GM21526 (cell line): ENCODE measurements at regions not wholly inside any gene's neighbourhood (a gene's known extent, or its start where the extent isn't known, plus 50 kb on each side); places are given as distances from the start of the nearest gene placed in this dataset.

Source experiments
- ATAC-seq: cut with Tn5 transposase; IDR thresholded peaks from one replicate; pipeline ENCODE4 v1.9.1; 2021; ENCODE audit warnings: moderate library complexity; ENCODE audit not compliant: unreplicated experiment, low FRiP score

DNA sequence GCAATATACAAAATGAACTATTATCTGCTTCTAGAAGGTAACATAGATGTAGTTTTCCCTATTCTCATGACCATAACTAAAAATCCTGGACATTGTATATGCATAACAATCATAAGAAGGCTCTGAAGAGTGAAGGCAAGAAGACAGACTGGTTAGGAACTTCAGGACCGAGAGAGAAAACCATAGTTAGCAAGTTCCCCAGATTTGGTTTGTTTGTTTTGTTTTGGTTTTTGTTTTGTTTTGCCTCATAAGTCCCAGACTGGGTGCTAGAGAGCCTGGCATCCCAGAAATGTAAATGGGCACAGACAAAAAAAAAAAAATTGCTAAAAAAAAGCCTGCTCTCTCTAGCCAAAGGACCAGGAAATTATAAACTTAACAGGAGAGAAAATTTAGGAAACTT lies 192.2 kb upstream of the FBXO11 start:
- ATAC-seq = no peak

DNA sequence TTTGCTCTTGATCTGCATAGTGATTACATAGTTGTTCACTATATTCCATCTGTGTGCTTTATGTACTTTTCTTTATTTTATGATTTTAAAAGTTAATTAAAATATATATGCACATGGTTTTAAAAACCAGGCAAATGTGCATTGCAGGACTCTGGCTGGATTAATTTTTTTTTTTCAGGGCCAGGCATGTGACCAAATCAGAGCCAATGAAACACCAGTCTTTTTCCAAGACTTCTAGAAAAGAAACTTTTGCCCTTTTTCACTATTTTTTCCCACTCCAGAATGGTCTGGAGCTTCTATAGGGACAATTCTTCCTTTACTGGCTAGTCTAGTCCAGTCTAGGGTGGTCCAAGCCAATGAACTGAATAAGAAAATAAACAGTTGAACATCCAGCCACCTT lies 198.1 kb upstream of the FBXO11 start:
- no peak for ATAC-seq

DNA sequence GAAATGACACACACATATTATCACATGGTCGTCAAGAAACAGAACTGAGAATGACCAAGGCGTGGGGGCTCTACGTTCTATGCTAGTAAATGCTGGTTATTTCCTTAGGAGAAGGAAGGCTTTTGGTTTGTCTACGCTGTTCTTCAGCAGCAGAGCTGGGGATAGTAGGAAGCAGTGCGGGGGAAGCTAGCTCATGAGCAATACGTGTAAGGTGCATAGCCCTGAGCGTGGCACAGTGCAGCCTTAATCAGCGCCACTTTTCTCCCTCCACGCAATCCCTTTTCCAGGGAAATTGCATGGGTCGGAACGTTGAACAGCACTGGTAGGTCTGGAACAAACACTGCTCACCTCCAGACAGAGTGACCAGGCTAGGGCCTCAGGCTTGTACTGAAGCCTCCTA lies 199.6 kb upstream of the FBXO11 start:
- no peak for ATAC-seq

DNA sequence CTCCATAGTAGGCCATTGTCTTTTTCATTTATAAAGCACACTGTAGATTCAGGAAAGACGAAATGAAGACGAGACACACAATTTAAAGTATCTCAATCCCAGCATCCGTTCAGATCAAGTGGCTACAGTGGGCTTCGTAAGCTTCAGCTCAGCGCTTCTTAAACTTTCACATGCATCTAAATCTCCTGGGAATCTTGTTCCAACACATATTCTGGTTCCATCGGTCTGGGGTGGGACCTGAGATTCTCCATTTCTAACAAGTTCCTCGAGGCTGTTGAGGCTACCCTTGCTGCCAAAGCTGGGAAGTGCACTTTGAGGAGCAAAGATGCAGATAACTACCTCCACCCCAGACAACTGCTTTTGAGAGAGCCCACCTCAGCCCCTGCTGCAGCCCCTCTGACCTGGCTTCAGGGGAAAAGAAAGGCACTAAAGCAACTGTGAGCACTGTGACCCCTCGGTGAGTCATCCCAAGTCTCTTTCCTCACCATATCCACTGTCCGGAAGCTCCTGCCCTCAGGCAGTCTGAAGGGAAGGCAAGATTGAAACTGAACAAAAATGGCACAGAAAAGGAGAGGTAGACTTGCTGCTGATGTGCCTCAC lies 201.1 kb upstream of the FBXO11 start:
- no peak for ATAC-seq

DNA sequence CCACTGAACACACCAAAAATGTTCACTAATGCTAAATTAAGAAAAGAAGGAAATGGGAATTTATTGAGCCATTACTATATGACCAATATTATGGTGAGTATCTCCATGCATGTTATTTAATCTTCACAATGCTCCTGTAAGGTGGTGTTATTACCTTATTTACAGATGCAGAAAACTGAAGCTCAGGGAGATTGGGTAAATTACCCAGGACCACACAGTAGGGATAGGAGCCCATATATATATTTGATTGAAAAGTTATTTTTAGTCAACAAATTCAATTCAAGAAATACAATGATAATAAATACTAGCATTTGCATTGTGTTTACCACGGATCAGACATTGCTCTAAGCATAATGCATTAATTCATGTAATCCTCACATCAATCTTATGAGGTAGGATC lies 202.2 kb upstream of the FBXO11 start:
- no peak for ATAC-seq

DNA sequence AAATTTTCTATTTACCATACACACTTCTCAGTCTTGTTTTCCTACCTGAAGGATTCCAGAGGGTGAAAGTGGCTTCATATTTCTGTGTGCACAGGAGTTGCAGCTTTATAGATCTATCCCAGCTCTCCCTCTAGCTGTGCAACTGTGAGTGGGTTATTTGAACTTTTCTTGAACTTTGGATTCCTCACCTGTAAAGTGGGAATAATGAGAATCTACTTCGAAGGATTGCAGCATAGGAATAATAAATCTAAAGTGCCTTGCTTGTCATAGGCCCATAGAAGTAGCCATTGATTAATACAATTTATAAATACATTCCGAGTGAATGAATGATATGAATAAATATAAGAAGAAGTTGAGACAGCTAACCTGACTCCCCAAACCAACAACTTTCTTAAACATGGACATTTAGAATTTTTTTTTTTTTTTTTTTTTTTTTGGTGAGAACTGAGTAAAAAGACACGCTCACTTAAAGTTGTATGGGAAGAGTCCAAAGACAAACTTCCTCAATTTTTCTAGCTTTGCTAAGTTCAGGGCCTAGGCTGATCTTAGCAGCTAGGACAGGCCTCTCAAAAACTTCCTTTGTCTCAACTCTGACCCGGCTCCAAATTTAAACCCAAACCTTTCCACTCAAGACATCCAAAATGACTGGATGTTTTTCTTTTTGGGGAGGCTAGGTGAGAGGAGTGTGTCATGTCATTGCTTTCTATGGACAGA lies 203.3 kb upstream of the FBXO11 start:
- ATAC-seq = no peak

DNA sequence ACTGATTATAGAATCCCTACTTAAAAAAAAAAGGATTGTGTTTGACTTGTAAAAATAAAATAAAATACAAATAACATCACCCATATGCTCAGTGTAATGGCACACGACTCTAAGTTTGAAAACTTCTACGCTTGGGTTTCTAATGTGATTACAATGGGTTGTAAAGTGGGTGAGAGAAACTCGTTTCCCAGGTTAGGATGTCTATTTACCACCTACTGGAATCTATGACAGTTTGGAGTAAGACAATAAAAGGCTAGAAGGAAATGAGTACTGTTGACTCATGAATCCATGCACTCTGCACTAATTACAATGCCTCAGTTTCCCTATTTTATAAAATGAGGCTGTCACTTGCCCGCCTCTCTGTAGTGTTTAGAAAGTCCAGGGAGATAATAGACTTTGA lies 204.0 kb upstream of the FOXN2 start:
- no peak for ATAC-seq

DNA sequence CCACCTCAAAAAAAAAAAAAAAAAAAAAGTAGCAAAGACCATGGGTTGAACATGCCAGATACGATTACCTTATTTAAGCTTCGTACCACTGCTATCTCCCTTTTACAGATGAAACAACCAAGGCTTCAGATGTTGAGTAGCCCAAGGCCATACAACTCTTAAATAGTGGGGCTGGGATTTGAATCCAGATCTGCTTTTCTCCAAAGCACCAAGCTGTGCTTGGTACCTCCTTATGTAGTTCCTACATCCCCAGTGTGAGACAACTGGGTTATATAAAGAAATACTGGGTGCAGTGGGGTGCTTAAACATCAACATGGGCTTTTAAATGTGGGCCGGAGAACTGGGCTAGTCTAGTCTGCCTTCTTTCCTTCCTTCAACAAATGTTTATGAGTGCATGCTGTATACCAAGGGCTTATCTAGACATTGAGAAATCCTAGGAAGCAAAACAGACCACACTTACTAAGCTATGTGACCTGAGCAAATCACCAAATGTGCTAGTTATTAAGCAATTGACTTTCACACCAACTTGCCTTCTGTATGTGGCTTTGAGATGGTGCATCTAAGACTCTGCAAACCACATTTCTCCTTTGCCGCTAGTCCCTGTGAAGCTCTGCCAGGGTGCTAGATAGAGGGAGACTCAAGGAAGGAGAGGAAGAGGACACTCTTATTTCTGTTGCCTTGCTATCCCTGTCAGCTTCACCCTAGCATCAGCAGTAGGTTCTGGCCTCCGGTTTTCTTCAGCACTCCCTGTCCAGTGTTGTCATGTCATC lies 201.4 kb upstream of the FOXN2 start:
- ATAC-seq = no peak

DNA sequence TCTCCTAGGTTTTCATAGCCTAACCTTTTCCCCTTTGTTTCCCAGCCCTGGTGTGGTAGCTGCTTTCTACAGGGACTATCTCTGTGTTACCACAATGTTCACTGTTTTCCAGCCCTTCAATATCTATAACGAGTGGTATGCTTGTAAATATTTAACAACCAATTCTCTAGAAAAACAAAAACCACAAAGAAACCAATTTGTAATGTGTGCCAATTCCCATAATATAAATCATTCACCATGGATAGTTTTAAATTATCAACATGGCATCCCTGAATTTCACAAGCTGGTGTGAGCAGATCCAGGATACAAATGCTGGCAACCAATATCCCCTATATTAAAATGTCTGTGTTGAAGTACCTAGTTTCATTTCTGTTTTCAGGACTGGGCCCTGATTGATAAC lies 200.7 kb upstream of the FOXN2 start:
- ATAC-seq = no peak

DNA sequence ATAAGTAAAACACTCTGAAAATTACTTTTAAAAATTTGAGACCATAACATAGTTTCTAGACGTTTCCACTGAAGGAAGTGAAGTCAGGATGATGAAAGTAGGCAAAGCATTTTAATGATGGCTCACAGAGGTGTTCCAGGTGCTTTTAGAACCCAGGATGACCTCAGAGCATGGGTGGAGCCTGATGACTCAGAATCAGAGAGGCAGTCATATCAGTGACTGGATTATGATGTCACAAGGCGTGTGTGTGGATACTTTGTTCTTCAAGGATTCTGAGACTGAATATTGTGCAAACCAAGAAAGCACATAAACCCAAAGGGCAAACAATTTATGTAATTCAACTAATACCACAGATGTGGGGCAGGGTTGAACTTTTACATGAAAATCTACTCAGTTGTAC lies 200.2 kb upstream of the FOXN2 start:
- peak; percentile 50 for ATAC-seq

DNA sequence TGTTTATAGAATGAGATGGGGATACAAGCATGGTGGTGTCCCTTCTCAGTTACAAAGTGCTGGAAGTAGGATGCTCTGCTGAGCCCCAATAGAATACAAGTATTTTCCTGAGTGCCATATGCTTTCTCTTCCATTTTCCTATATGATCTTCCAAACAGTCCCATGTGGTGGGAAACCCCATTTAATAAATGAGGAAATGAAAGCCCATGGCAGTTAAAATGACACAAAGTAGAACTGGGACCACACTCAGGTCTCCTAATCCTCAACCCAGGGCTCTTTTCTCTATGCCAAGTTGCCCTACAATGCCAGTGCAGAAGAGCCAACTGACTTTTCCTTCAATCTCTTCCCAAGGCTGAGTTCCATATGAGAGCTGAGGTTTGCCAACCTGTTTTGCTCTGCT lies 198.0 kb upstream of the FOXN2 start:
- no peak for ATAC-seq

DNA sequence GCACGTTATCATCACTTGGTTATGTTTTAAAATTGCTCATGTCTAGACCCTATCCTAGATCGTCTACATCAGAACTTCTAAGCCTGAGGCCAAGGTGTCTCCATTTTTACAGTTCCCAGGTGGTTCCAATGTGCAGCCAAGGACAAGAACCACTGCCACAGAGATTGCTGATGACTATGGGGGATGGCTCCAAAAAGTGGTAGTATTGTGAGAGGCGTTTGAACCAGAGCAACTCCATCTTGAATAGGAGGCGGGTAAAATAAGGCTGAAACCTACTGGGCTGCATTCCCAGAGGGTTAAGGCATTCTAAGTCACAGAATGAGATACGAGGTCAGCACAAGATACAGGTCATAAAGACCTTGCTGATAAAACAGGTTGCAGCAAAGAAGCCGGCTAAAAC lies 195.6 kb upstream of the FOXN2 start:
- ATAC-seq = no peak

DNA sequence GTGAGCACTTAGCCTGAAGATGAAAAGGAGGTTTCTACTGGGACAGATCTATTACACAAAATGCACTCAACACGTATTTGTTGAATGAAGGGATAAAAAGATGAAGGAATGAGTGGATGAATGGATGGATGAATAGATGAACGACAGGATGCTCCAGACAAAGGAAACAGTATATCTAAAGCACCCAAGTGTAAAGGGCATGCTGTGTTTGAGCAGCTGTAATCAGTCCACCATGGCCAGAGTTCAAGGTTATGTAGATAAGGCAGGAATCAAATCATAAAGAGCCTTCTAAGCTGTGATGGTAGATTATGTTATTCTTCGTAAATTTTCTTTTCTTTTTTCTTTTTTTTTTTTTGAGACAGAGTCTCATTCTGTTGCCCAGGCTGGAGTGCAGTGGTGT lies 194.4 kb upstream of the FOXN2 start:
- no peak for ATAC-seq

DNA sequence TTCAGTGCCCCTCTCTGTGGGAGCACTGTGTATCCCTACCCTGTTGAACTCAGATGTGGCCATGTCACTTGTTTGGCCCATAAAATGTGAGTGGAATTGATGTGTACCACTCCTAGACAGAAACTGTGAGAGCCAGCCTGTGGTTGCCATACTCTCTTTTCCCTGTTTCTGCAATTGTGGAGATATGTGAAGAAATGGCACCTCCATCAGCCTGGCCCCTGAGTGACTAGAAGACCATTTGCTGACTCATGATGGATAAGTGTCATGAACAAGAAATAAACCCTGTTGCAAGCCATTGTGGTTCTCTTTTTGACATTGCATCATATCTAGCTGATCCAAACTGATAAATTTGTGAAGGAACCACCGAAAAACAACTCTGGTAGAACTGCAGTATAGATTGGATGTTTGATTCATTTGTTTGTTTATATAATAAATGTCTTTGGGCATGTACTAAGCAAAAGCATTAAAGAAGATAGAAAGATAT lies 193.7 kb upstream of the FOXN2 start:
- ATAC-seq = no peak

DNA sequence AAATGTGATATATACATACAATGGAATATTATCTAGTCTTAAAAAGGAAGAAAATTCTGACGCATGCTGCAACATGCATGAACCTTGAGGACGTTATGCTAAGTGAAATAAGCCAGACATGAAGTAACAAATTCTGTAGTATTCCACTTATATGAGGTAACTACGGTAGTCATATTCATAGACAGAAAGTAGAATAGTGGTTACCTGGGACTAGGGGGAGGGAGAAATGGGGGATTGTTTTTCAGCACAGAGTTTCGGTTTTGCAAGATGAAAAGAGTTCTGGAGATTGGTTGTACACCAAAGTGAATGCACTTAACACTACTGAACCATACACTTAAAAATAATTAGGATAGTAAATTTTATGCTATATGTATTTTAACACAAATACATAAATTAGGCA lies 192.3 kb upstream of the FOXN2 start:
- no peak for ATAC-seq

DNA sequence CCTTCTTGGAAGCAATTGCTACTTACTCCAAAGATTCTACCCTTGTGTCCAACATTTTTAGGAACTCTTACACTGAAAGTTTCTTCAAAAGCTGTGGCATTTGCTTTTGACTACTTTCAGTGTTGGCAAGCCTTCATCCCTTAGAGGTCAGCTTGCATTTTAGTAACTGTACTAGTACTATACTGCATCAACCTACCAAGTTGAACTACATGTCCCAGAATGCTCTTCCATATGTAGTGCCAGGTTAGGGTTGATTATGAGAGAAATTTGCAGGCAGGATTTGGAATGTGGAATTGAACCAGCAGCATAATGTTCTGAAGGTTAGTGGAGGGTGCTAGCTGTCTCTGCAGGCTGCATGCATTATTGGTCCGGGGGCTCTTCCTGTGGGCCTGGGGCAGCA lies 189.9 kb upstream of the FOXN2 start:
- ATAC-seq = no peak

DNA sequence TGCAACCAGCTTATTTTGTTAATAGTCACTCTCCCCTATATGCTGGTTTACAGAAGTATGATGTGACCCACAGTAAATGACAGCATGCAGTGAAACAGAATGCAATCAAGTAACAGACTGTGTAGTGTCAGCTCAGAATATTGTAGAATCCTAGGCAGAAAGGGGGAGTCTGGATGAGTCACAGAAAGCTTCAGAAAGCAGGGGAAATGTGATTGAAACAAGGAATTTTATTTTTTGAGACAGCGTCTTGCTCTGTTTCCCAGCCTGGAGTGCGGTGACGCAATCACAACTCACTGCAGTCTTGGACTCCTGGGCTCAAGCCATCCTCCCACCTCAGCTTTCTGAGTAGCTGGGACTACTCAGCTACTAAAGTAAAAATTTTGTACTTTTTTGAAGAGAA lies 188.3 kb upstream of the FOXN2 start:
- no peak for ATAC-seq

DNA sequence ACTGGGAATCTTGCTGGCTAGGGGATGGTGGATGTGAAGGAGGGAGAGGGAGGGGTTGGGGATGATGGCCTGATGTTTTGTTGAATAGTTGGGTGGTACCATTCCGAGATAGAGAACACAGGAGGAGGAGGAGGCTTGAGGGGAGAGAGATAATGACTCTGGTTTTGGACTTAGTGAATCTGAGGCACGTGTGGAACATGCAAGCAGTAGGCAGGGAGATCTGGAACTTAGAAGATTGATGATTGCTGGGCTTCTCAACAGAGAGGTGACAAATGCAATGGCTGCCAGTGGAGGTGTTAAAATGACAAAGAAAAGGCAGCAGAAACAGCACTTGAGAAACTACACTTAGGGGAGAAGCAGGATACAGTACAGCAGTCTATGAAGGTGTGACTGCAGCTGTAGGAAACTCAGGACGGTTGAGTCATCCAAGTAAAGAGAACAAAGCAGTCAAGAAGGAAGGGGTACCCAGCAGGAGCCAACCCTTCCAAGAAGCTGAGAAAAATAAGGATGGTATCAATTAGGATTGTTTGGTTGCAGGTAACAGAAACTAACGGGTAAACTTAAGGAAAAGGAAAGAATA lies 186.8 kb upstream of the FOXN2 start:
- ATAC-seq = no peak

DNA sequence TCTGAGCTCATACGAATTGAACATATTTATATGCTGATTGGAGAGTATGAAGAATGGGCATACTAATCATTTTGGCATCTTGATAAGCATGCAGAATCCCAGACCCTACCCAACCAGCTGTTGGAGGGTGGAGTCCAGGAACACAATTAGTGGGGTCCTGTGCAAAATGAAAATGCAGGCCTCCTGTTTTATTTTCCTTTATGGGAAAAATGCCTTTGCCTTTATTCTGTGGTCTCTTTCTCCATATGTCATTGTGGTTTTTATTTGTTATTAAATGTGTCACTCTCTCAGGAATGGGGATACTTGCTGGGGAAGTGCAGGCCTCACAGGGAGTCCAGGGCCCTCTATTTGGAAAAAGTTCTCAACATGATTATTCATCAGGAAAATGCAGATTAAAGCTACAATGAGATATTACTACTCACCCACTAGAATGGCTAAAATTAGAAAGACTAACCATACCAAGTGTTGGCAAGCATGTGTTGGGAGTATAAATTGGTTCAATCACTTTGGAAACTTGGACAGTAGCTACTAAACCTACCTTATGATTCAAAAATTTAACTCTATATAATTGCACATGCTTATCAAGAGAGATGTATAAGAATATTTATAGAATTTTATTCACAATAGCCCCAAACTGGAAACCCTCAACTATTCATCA lies 185.1 kb upstream of the FOXN2 start:
- no peak for ATAC-seq

DNA sequence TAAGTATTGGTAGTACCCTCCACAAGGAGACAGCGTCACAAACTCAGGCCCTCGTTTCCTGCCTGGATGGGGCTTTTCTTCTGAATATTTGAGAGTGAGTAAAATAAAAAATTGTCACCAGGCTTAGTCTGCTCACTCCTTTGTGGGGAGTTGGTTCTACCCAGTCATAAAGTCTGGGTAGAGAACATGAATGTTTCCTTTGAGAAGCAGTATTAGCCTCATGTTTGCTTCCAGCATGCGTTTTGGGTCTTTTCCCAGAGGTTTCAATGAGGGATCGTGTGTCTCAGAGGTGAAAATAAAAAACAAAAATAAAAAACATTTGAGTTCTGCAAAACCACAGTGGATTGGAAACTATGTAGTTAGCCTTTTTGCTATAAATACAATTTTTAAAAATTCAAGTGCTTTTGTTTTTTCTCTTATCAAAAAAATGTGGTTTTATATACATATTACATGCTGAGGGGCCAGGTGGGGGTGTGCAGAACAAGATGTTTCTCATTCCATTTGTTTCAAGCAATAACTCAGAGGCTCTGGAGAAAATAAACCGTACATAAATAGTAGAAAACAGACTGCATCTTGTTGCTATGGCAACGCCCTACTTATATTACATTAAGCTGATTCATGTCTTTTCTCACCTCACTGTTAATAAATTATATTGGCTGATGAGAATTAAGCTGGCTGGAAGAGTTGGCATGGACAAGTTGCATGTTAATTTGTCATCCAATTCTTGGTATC lies 182.8 kb upstream of the FOXN2 start:
- no peak for ATAC-seq
